ENCODE measurements at regions not wholly inside any gene's neighbourhood (a gene's known extent, or its start where the extent isn't known, plus 50 kb on each side); places are given as distances from the start of the nearest gene placed in this dataset.
"Not testable (repeated sequence)": the region's sequence is repeated elsewhere in the genome, so short reads cannot be mapped to it uniquely, and the experiment has no call there.

DNA sequence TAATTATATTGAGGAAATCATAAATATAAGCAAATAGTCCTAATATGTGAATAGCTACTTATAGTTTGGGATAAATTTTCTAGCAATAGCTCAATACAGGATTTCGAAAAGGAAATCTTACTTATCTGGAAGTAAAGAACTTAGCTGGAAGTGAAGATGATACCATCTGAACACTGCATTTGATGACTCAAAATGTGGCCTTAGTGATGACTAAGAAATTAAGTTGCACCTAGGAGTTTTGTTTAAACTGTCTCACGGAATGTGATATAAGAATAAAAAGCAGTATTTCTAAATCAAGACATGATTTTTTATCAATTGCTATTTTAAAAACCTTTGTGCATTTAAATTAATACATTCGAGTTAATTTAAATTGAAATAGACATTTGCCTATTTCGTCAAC lies 91.2 kb downstream of the EOMES start:
- no peak for DNase-seq (ENCODE audit: low read depth in 3 of 3)

GRCh38 chr3:27629366-27629765 lies 92.8 kb downstream of the EOMES start:
- no peak for DNase-seq (ENCODE audit: low read depth in 3 of 3)

GRCh38 chr3:27628026-27628750 lies 93.9 kb downstream of the EOMES start:
- DNase-seq (ENCODE audit: low read depth in 3 of 3), result no peak

DNA sequence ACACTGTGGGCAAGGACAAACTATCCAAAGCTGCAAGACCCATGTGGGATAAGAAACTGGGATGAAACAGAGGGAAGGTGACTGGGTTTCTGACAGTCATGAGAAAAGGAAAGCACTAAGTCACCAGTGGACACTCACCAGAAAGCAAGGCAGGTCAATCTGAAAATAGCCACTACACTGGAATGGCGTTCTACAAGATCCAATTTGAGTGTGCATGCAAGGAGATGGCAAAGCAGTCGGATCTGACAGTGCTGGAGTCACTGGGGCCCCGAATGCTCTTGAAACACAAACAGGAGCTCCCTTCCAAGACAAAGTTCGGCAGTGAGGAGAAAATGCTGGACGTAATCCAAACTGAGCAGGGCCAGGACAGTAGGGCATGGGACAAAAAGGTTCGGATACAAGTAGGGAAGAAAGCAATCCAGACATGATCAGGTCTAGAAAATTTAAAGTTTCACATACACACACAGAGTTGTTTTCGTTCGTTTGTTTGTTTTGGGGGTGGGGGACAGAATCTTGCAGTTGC lies 95.5 kb downstream of the EOMES start:
- no peak for DNase-seq (ENCODE audit: low read depth in 3 of 3)

DNA sequence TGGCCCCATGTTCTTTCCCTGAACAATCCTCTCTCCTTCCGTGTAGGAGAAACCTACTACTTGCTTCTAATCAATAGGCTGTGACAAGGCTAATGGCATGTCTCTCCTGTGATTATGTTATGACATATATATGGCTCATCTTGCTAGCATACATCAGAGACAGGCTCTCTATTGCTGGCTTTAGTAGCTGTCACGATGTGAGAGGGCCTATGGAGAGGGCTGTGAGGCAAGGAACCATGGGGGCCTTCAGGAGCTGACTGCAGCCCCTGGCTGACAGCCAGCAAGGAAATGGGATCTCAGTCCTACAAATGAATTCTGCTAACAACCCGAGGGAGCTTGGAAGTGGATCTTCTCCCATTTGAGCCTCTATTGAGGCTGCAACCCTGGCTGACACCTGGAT lies 96.3 kb downstream of the EOMES start:
- DNase-seq (ENCODE audit: low read depth in 3 of 3), result no peak

GRCh38 chr3:27623085-27623753 lies 98.9 kb downstream of the EOMES start:
- no peak for DNase-seq (ENCODE audit: low read depth in 3 of 3)

- DNase-seq (ENCODE audit: low read depth in 3 of 3), result no peak
Measured at GRCh38 chr3:27617552-27617951, 104.6 kb downstream of the EOMES start.

DNA sequence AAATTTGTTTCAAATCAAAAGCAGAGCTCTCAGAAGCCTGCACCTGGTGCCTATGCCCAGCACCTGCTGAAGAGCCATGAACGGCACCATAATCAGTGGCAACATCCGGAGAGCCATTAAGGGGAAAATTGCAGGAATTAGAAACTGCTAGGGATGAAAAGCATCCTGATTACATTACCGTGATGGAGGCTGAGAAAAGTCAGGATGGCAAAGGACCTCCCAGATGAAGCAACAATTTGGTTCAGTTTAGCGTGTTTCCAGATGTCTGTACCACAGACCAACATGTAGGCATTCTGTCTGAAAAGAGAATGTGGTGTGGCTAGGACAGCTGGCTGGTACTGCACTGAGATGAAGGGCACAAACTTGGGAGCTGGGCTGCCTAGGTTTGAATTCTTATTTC lies 106.1 kb downstream of the EOMES start:
- DNase-seq (ENCODE audit: low read depth in 3 of 3), result no peak

- no peak for DNase-seq (ENCODE audit: low read depth in 3 of 3)
Measured at GRCh38 chr3:27615555-27615954, 106.6 kb downstream of the EOMES start.

DNA sequence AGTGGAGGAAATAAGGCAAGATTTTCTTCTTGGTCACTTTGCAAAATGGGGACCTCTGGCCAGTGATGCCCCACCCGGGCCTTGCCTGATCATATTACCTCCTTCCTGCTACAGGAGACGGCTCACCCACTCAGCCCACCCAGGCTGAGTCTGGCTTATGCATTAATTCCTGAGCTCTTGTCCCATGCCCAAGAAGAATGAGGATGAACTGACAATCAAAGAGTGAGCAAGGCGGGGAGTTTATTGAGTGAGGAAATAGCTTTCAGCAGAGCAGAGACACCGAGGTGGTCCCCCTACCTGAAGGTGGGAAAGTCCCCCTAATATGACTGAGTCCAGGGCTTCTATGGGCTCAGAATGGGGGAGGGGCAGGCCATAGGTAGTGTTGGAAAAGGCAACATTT lies 107.5 kb downstream of the EOMES start:
- DNase-seq (ENCODE audit: low read depth in 3 of 3), result no peak

- DNase-seq (ENCODE audit: low read depth in 3 of 3), result no peak
Measured at GRCh38 chr3:27613846-27614500, 108.2 kb downstream of the EOMES start.

GRCh38 chr3:27610800-27611525 lies 111.2 kb downstream of the EOMES start:
- DNase-seq (ENCODE audit: low read depth in 3 of 3), result no peak

GRCh38 chr3:27607370-27607769 lies 114.8 kb downstream of the EOMES start:
- no peak for DNase-seq (ENCODE audit: low read depth in 3 of 3)

DNA sequence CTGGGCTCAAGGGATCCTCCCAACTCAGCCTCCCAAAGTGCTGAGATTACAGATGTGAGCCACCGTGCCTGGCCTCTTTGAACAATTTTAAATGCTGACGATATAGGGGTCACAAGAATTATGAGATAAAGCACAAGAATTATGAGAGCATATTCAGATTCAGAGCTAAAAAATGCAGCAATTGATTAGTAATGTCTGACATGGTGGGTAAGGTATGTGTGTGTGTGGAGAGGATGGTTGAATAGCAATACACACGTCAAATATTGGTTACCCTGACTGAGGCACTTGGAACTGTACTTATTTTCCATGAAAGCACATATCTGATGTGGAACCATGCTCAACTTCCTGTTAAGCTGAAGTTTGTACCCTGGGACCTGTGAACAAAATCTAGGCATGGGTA lies 115.6 kb downstream of the EOMES start:
- no peak for DNase-seq (ENCODE audit: low read depth in 3 of 3)

GRCh38 chr3:27601311-27601710 lies 117.1 kb upstream of the SLC4A7 start:
- not testable (repeated sequence) for DNase-seq (ENCODE audit: low read depth in 3 of 3)

DNA sequence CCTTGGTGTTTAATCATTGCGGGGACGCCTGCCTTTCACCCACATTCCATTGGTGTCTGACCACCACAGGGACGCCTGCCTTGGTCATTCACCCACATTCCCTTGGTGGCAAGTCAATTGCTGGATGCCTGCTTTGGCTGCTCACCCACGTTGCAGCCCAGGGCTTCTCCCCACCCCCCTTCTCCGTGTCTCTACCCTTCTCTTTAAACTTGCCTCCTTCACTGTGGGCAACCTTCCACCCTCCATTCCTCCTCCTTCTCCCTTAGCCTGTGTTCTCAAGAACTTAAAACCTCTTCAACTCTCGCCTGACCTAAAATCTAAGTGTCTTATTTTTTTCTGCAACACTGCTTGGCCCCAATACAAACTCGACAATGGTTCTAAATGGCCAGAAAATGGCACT lies 115.6 kb upstream of the SLC4A7 start:
- DNase-seq (ENCODE audit: low read depth in 3 of 3), result not testable (repeated sequence)

GRCh38 chr3:27596921-27597320 lies 112.7 kb upstream of the SLC4A7 start:
- DNase-seq (ENCODE audit: low read depth in 3 of 3), result no peak

DNA sequence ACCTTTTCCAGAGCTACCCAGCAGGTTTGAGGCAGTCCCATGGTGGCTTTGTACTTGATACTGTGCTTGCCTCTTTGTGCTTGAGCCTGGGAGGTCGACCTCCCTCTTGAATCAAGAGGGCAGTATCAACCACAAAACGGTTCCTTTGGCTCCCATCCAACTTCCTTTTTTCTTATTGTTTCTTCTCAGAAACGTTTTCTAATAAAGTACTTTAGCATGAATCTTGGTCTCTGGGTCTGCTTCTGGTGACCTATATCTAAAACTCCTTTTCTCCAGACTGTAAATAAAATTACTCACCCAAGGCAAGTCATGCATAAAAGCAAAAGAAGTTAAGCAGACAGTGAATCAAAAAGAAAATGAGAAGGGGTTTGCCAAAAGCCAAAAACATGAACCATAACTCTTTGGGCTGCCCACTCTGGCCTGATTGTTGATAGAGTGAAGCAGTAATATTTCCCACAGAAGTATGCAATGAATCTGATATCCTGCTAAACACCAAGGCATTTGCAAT lies 112.2 kb upstream of the SLC4A7 start:
- no peak for DNase-seq (ENCODE audit: low read depth in 3 of 3)

GRCh38 chr3:27594096-27594690 lies 110.0 kb upstream of the SLC4A7 start:
- DNase-seq (ENCODE audit: low read depth in 3 of 3), result no peak

DNA sequence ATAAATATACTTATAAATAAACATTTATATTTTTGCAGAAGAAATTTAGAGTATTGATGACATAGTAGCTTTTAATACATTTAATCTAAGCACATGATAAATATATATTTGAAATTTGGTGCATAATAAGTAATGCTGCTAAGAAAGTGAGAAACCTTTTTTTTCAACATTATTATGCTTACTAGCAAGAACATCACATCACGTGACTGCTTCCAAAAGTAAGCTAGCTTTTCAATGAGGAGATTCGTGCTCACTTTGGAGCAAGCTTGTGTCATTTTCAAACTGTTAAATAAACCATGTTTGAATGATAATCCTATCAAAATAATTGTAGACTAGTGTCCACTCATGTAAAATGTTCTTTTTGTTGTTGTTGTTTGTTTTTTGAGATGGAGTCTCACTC lies 109.0 kb upstream of the SLC4A7 start:
- DNase-seq (ENCODE audit: low read depth in 3 of 3), result no peak
